ENCODE measurements at regions not wholly inside any gene's neighbourhood (a gene's known extent, or its start where the extent isn't known, plus 50 kb on each side); places are given as distances from the start of the nearest gene placed in this dataset.

DNA sequence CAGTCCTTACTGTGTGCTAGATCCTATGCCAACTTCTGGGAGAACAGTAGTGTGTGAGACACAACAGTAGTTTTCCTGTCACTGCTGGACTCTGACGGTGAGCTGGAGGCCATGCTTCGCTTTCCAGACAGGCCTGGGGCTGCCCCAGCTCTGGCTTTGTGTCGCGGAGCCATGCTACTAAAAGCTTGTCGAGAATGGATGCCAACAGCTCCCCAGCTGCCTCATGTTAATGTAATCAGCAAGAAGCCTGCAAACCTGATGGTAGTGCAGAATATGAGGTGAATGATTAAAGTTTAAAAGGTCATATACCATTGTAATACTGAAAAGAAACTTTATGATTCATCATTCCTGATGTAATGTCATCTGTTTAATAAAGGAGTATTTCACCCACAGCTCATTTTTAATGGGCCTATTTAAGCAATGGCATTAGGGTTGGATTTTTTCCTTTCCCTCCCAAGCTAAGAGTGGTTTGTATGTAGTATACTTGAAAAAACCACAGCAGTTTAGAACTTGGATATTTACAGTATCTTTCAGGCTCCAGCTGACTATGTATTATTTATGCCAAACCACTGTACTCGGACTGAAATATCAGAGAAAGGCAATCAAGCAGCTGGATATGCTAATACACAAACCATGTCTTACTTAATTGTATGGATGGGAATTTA lies 343.0 kb downstream of the NUF2 start:
- Histone ChIP-seq H3K9me3 (ENCODE audit: low read depth, low read length) (no peaks in the 10 kb centered on the region; the same call in 1 of the 2 replicates), H3K36me3 (ENCODE audit: insufficient read depth, low read length) (no peaks in the 10 kb centered on the region), H3K27ac (no peak overlapping the region), H3K4me3 (no peak overlapping the region), H3K9ac (ENCODE audit: insufficient read length) (no peak overlapping the region)
- no peak for DNase-seq (ENCODE audit: low read depth, low spot score)
- no peak for TF ChIP-seq EZH2 (IDR thresholded peaks at IDR 0.05)
- no peak for TF ChIP-seq FOXP2 (optimal IDR thresholded peaks at IDR 0.05; ENCODE audit: control extremely low read depth, extremely low read length, insufficient read depth)
- no peak for TF ChIP-seq POLR2AphosphoS5 (IDR thresholded peaks at IDR 0.05; ENCODE audit: borderline replicate concordance, low read depth, low read length)

DNA sequence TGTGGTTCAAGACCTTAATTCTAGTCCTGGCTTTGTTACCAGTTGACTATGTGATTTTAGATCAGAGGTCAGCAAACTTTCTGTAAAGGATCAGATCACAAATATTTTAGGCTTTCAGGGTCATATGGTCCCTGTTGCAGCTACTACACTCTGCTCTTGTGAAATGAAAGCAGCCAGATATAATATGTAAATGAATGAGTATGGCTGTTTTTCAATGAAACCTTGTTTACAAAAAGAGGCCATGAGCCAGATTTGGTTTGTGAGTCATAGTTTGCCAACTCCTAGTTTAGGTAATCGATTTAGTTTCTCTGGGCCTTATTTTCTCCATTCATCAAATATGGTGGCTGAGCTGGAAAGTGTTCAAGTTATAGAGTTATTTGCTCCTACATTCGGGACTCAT lies 346.7 kb downstream of the NUF2 start:
- no peak overlapping the region for H3K9ac ChIP-seq (ENCODE audit: insufficient read length)
- no peak overlapping the region for H3K27ac ChIP-seq
- no peak for TF ChIP-seq EZH2 (IDR thresholded peaks at IDR 0.05)
- TF ChIP-seq FOXP2 (optimal IDR thresholded peaks at IDR 0.05; ENCODE audit: control extremely low read depth, extremely low read length, insufficient read depth), result no peak
- H3K4me3 ChIP-seq, result no peak overlapping the region
- no peaks in the 10 kb centered on the region for H3K36me3 ChIP-seq (ENCODE audit: insufficient read depth, low read length)
- H3K9me3 ChIP-seq (ENCODE audit: low read depth, low read length), result no peaks in the 10 kb centered on the region
- DNase-seq (ENCODE audit: low read depth, low spot score), result no peak

DNA sequence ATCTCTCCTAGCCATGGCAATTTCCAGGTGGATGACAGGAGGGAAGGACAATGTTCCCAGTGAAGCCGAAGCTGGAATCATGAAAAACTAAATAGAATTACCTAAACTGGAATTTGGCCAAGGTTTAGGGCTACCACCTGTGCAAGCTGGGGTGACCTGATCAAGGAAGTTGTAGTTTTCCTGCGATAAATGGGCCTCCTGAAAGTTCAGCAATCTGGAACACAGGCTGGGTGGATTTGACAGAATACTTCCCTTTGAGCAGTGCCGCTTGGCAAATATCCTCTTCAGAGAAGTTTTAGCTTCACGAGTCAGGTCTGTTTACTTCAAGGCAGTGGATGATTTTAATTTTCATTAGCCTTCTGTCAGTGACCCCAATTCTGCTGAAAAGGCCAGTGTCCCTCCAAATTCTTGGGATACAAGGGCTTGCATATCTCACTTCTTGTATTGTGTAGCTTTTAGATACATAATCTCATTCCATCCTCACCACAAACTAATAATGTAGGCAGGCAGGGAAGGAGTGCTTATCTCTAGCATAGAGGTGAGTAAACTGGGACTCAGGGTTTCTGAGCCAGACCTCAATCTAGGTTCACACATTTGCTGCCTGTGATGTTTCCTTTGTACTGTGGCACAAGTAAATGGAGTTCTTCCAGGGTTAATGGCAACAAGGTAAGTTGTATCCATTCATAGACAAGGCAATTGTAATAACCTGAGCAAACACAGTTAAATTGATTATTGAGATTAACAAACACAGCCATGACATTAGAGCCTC lies 349.4 kb downstream of the NUF2 start:
- H3K36me3 ChIP-seq (ENCODE audit: insufficient read depth, low read length), result no peaks in the 10 kb centered on the region
- H3K9me3 ChIP-seq (ENCODE audit: low read depth, low read length), result no peaks in the 10 kb centered on the region
- no peak overlapping the region for H3K4me3 ChIP-seq
- no peak for TF ChIP-seq FOXP2 (optimal IDR thresholded peaks at IDR 0.05; ENCODE audit: control extremely low read depth, extremely low read length, insufficient read depth)
- no peak for DNase-seq (ENCODE audit: low read depth, low spot score)
- H3K9ac ChIP-seq (ENCODE audit: insufficient read length), result no peak overlapping the region
- no peak overlapping the region for H3K27ac ChIP-seq

DNA sequence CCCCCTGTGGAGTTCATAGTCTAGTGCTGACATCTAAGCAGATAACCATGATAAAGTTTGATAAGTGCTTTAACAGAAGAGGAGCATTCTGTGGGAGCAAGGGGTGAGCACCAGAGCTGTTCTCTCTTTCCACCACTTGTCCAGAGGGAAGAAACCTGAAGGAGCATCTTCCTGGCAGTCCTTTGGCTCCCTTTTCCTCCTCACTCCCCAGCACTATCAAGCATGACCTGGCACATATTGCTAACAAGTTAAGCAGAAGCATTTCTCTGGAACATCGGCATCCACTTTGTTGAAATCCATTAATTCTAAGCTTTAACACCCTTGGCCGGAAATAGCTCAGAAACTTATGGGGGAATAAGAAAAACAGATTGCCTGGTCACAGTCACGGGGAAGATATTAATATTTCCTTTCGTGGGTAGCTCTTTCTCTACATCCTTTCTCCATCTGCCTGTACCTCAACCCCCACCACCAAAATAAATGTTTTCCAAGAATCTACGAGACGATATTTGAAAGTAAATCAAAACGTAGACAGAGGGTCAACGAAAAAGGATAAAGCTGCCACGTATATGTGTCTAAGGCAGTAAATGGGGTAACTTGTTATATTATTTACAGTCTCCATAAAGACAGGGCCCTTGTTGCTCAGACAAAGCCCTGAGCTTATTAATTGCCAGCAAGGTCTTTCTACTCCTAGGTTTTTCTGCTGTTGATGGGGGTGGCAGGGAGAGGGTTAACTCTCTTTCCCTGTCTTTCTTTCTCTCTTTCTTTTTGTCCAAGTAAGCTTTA lies 351.4 kb downstream of the NUF2 start:
- no peaks in the 10 kb centered on the region for H3K36me3 ChIP-seq (ENCODE audit: insufficient read depth, low read length)
- no peak for TF ChIP-seq POLR2AphosphoS5 (IDR thresholded peaks at IDR 0.05; ENCODE audit: borderline replicate concordance, low read depth, low read length)
- TF ChIP-seq FOXP2 (optimal IDR thresholded peaks at IDR 0.05; ENCODE audit: control extremely low read depth, extremely low read length, insufficient read depth), result no peak
- no peak for TF ChIP-seq EZH2 (IDR thresholded peaks at IDR 0.05)
- no peak for DNase-seq (ENCODE audit: low read depth, low spot score)
- H3K9me3 ChIP-seq (ENCODE audit: low read depth, low read length), result no peaks in the 10 kb centered on the region
- H3K27ac ChIP-seq, result no peak overlapping the region
- H3K9ac ChIP-seq (ENCODE audit: insufficient read length), result no peak overlapping the region
- no peak overlapping the region for H3K4me3 ChIP-seq

DNA sequence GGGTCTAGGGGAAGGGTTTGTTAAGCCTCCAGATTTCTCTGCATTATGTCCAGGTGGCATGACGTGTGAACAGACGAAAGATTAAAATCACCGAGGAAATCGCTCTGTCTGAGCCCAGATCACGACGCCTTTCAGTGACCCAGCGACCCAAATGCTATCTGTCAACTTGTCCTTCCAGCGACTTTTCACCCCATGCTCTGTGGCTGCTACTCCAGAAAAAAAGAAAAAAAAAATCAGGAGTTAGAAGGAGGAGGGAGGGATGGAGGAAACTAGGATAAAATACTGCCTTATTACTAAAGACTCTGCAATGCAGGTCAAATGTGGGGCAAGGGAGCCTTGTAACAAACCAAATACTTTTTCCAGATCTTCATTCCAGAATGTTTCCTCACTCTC lies 352.0 kb downstream of the NUF2 start:
- Histone ChIP-seq H3K9me3 (ENCODE audit: low read depth, low read length) (no peaks in the 10 kb centered on the region), H3K9ac (ENCODE audit: insufficient read length) (no peak overlapping the region), H3K4me3 (no peak overlapping the region), H3K27ac (no peak overlapping the region), H3K36me3 (ENCODE audit: insufficient read depth, low read length) (no peaks in the 10 kb centered on the region)
- no peak for DNase-seq (ENCODE audit: low read depth, low spot score)
- TF ChIP-seq EZH2 (IDR thresholded peaks at IDR 0.05) (no peak), POLR2AphosphoS5 (IDR thresholded peaks at IDR 0.05; ENCODE audit: borderline replicate concordance, low read depth, low read length) (no peak), FOXP2 (optimal IDR thresholded peaks at IDR 0.05; ENCODE audit: control extremely low read depth, extremely low read length, insufficient read depth) (no peak)

DNA sequence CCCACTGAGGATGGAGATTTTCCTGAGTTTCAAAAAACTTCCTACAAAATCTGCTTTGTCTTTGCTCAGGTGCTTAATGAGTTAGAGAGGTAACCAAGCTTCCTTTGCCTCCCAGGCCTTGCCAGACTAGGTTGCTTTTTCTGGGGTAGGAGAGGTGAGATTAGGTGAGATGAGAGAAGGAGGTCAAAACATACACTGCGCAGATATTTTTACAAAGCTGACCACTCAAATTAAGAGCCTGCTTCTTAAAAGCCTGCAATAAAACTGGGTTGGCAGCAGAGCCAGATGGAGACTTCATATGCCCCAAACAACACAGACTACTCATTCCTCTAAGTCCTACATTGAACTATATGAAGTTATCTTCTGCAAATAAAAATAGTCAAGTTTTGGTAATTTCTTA lies 352.5 kb downstream of the NUF2 start:
- no peak for DNase-seq (ENCODE audit: low read depth, low spot score)
- Histone ChIP-seq H3K4me3 (no peak overlapping the region), H3K36me3 (ENCODE audit: insufficient read depth, low read length) (no peaks in the 10 kb centered on the region), H3K9me3 (ENCODE audit: low read depth, low read length) (no peaks in the 10 kb centered on the region), H3K27ac (no peak overlapping the region), H3K9ac (ENCODE audit: insufficient read length) (no peak overlapping the region)
- TF ChIP-seq POLR2AphosphoS5 (IDR thresholded peaks at IDR 0.05; ENCODE audit: borderline replicate concordance, low read depth, low read length) (no peak), FOXP2 (optimal IDR thresholded peaks at IDR 0.05; ENCODE audit: control extremely low read depth, extremely low read length, insufficient read depth) (no peak), EZH2 (IDR thresholded peaks at IDR 0.05) (no peak)

DNA sequence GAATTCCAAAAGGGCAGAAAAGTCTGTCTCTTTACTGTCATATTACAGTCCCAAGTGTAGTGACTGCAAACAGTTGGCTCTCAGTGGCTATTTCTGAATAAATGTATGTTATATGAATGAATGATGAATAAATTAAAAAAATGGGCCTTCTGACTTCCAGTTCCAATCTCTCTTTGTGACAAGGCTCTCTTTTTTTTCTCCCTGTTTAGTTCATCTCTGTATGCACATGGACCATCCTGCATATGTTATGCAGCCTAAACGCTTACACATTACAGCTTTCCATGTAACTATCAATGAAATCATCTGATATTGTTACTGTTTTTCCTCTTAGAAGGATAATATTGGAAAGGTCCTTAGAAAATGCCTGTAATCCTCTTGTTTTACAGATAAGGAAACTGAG lies 363.0 kb downstream of the NUF2 start:
- H3K27ac ChIP-seq, result no peak overlapping the region
- H3K36me3 ChIP-seq (ENCODE audit: insufficient read depth, low read length), result no peaks in the 10 kb centered on the region
- H3K4me3 ChIP-seq, result no peak overlapping the region
- no peak overlapping the region for H3K9ac ChIP-seq (ENCODE audit: insufficient read length)
- no peak for DNase-seq (ENCODE audit: low read depth, low spot score)
- TF ChIP-seq POLR2AphosphoS5 (IDR thresholded peaks at IDR 0.05; ENCODE audit: borderline replicate concordance, low read depth, low read length) (no peak), EZH2 (IDR thresholded peaks at IDR 0.05) (no peak), FOXP2 (optimal IDR thresholded peaks at IDR 0.05; ENCODE audit: control extremely low read depth, extremely low read length, insufficient read depth) (no peak)
- H3K9me3 ChIP-seq (ENCODE audit: low read depth, low read length), result no peaks in the 10 kb centered on the region; the same call in 1 of the 2 replicates

DNA sequence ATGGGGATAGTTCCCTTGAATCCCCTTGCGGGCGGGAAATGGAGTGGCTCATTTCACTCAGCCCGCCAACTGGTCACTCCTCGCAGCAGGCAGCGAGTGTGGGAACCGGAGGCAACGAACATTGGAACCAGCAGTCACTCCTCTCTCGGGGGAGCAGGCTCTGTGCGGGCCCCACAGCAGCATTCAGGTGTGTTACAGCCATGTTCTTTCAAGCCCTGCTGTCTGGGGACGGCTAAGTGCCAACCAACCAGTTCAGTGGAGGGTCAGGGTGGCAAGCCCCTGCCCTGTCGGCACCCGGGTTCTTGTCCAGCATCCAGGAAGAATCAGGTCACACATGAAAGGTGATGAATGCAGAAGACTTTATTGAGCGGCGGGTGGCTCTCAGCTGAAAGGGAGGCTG lies 370.5 kb downstream of the NUF2 start:
- Histone ChIP-seq H3K27ac (no peak overlapping the region), H3K9ac (ENCODE audit: insufficient read length) (no peak overlapping the region), H3K9me3 (ENCODE audit: low read depth, low read length) (no peaks in the 10 kb centered on the region), H3K36me3 (ENCODE audit: insufficient read depth, low read length) (no peaks in the 10 kb centered on the region), H3K4me3 (no peak overlapping the region)
- TF ChIP-seq POLR2AphosphoS5 (IDR thresholded peaks at IDR 0.05; ENCODE audit: borderline replicate concordance, low read depth, low read length), result no peak
- no peak for TF ChIP-seq EZH2 (IDR thresholded peaks at IDR 0.05)
- TF ChIP-seq FOXP2 (optimal IDR thresholded peaks at IDR 0.05; ENCODE audit: control extremely low read depth, extremely low read length, insufficient read depth), result no peak
- DNase-seq (ENCODE audit: low read depth, low spot score), result no peak
